GM12801 (cell line): ENCODE measurements at regions not wholly inside any gene's neighbourhood (a gene's known extent, or its start where the extent isn't known, plus 50 kb on each side); places are given as distances from the start of the nearest gene placed in this dataset.

Experiments
- CTCF ChIP-seq: IDR thresholded peaks from one replicate; pipeline ENCODE4 v1.5.1; 2011; ENCODE audit warnings: control low read depth; ENCODE audit not compliant: insufficient read length; ENCODE audit errors: extremely low read depth

- no peak for TF ChIP-seq CTCF
These were observed 478.4 kb downstream of the KDM4C start for GRCh38 chr9:7236186-7236585.

GRCh38 chr9:7234144-7234543, 476.4 kb downstream of the KDM4C start:
- TF ChIP-seq CTCF: no peak

GRCh38 chr9:7229571-7229970, 471.8 kb downstream of the KDM4C start:
- TF ChIP-seq CTCF: no peak

- TF ChIP-seq CTCF: no peak
These were observed 471.0 kb downstream of the KDM4C start for GRCh38 chr9:7228726-7229125.

- TF ChIP-seq CTCF: no peak
These were observed 470.2 kb downstream of the KDM4C start for GRCh38 chr9:7227951-7228350.

GRCh38 chr9:7226007-7226640, 468.4 kb downstream of the KDM4C start:
- no peak for TF ChIP-seq CTCF
